HG03103 (cell line): ENCODE measurements at regions not wholly inside any gene's neighbourhood (a gene's known extent, or its start where the extent isn't known, plus 50 kb on each side); places are given as distances from the start of the nearest gene placed in this dataset.
"Not testable (repeated sequence)": the region's sequence is repeated elsewhere in the genome, so short reads cannot be mapped to it uniquely, and the experiment has no call there.

Experiments
- ATAC-seq: cut with Tn5 transposase; IDR thresholded peaks from one replicate; pipeline ENCODE4 v1.9.1; 2021; ENCODE audit warnings: low read depth; ENCODE audit not compliant: unreplicated experiment

DNA sequence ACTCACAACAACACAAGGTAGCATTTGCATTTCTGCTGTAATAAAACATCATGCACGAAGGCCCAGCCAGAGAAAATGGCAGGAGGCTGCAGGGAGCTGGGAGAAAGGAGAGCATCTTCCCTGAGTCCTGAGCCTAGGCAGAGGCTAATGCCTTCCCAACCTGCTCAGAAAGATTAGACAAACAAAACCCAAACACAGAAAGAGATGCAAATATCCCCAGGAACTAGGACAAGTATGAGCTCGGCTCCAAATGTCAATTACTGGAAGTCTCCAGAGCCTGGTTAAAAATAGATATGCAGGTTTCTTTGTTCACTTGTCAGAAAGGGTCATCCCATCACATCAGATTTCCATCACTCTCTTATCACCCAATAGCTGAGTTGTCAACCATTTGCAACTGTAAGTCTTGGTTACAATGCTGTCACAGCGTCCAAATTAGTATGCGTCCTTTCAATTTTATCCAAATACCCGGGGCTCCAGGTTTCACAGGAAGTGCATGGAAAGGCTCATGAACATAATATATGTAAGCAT is 316.5 kb upstream of the CELF2 start:
- no peak for ATAC-seq

DNA sequence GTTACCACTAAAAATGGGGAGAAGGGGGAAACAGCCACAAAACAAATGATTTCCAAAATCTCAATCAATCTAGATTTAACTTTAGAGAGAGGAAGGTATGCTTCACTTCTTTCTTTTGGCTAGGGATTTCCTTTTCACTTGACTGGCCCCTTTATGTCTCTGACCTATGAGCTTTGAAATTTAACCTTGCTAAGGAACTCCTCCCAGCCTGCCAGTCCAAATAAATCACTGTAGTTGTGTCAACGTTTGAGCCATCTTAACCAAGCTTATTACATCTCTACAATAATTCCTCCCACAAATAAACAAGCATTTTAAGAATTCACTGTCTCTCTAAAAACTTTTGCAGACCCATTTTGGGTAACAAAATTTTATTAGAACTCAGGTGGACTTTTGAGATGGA is 315.5 kb upstream of the CELF2 start:
- no peak for ATAC-seq

DNA sequence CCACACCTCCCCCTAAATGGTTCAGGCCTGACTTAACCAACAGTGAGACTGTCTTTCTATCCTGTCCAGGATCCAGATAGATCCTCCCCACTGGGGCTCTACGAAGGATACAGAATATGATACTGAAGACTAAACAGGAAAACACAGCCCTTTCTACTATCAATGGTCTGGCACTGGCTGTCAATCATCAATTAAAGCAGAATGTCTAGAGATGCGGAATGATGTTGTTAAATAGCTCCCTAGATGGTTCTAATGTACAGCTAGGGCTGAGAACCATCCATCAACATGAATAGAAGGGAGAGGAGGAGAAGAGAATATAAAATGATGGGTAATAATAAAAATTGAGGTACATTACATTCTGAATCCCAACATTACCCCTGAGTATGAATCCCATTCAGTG is 314.3 kb upstream of the CELF2 start:
- ATAC-seq: no peak

DNA sequence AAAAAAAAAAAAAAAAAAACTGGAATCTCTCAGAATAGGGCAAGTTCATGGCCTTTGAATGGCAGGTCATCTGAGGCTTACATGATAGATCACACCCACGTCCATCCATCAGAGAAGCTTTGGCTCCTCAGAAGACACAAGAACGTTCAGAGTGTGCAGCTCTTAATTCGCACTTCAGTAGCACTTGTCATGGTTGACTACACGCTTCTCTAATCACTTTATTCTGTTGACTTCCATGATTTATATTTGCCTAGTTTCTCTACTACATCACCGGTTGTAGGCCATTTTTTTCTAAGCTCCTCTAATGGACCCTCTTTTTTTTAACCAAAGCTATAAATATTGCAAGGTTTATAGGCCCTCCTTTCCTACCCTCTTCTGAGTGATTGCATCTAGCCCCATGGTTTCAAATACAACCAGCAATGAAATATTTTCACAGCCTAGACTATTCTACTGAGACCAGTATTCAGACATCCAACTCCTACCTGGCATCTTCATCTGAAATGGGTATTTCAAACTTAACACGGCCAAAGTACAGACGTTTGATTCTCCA is 305.4 kb upstream of the CELF2 start:
- ATAC-seq: no peak

DNA sequence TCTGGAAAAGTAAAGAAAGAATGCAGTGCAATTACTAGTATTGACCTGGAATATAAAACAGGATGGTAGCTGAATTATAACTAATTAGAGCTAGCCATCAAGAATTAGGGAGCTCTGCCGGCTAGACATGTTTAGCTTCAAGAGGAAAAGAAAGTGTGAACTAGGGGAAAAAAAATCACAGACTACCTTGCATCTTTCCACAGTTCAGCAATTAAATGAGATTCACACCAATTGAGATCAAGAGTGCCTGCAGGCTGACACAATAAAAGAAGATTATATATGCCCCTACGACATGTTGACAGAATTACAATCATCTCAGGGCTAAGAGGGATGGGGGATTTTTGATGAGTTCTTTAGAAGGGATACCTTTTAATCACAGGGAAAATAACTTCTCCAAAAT is 303.3 kb upstream of the CELF2 start:
- no peak for ATAC-seq

DNA sequence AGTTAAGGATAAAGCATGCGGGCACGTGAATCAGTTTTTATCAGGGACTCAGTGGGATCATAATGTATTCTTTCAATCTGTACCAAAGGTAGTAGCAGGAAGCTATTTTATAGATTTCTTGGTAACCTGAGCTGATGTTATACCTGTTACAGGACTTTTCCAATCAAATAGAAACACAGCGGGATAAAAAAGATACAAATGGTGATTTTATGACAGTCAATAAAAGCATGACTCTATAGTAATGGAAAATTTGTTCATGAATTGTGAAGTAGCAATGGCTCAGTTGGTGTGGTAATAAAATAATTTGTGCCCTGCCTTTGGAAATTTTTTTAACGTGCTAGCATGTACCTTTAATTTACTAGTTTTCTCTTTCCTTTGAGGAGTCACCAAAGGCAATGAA is 300.7 kb upstream of the CELF2 start:
- no peak for ATAC-seq

DNA sequence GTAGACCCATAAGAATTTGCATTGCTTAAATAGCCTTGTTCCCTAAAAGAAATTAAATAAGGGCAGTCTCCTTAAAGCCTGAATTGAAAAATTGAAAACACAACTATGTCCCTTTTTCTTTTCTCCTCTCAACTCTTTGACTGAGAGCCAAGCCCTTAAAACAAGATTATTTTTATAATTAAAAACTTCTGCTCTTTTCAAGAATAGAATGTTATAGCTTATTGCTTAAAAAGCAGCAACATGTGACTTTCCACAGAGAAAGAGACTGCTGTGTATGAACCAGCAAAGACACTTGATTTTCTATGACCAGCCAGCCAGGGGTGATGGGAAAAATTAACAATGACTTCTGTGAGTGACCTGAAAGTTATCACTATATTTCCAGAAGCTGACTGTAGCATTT is 295.2 kb upstream of the CELF2 start:
- no peak for ATAC-seq

DNA sequence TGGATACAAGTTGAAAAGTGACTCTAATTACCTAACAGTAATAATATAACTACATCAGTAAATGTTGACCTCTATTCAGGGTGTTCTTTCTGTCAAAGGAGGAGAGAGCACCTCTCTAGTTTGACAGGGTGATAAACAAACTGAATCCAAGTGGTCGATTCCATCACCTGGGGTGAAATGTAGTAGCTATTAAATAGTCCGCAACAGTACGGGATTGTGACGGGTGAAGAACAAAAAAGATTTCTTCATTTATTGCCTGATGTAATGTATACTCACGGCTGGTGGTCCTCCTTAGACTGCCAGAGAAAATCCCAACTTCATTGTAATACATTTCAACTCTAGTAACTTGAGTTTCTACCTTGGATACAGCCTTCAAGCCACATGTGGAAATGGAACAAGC is 292.5 kb upstream of the CELF2 start:
- ATAC-seq: no peak

DNA sequence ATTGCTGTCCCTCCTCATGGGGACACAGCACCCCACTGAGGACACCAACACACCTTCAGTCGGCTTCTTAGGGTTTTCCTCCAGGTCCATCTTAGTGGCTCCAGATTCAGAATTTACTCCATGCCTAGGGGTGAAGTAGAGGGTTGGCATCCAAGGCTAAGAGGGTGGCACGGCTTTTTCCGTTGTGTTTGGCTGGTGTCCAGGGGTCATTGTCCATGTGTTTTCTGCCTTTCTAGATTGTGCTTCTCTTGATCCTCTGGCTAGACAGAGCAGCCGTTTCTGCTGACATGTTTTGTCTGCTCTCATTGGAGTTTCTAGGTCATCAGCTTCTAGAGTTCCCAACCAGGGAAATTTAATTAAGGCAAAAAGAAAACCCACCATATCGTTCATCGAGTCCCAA is 291.6 kb upstream of the CELF2 start:
- ATAC-seq: no peak

DNA sequence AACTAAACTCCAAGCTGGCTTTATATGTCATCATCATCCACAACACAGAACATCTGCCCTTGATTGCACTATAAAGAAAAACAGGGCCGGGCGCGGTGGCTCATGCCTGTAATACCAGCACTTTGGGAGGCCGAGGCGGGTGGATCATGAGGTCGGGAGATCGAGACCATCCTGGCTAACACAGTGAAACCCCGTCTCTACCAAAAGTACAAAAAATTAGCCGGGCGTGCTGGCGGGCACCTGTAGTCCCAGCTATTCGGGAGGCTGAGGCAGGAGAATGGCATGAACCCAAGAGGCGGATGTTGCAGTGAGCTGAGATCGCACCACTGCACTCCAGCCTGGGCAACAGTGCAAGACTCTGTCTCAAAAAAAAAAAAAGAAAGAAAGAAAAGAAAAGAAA is 290.3 kb upstream of the CELF2 start:
- ATAC-seq: not testable (repeated sequence)

DNA sequence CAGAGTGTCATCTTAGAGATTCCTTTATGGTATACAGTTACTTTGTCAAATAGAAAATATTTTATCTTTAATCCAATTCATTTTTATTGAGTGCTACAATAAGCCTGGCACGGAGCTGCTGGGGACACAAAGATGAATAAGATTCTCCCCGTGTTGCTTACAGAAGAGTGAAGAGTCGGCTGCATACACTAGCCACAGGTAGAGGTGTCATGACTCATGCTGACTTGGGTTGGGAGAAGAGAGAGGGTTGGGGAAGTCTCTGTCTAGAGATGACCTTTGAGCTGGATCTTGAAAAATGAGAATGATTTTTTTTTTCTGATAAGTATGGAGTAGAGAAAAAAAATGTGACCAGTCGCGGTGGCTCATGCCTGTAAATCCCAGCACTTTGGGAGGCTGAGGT is 289.9 kb upstream of the CELF2 start:
- ATAC-seq: no peak

DNA sequence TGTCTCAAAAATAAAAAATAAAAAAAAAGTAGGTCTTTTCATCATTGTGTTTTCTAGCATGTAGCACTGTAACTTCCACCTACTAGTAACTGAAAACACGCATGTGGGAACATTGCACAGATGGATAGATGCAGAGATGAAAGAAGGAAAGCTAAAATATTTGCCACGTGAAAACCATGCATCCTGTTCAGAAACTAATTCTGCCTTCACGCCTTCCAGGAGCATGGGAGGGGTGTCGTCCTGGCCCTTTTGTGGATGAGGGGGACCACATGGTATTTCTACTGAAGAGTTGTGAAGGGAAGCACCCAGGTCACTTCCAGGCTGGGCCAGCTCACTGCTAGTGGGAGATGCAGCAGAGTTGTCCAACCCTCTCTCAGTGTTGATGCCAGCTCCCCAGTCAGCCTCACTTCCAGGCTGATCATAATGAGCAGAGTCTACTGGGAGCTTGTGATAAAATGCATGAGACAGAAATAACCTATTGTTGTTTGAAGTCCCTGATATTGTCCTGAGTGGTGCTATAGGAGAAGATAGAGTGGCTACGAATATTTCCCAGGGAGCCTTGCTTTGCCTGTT is 287.1 kb upstream of the CELF2 start:
- no peak for ATAC-seq

DNA sequence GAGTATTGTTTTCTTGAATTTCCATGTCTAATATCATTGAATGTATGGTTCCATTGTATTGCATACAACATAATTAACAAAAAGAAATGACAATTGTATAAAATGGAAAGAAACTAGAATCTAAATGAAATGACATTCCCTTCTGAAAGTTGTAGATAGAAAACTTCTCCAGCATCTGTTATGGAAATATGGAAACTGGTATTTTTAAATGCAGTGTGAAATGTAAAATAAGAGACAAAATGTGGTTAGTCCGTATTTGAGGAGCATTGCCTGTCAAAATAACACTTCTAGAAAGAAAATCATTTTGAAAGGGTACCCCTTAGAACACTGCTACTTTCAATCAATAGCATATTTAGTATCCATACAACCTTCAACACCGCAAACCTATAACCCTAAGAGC is 286.3 kb upstream of the CELF2 start:
- no peak for ATAC-seq

DNA sequence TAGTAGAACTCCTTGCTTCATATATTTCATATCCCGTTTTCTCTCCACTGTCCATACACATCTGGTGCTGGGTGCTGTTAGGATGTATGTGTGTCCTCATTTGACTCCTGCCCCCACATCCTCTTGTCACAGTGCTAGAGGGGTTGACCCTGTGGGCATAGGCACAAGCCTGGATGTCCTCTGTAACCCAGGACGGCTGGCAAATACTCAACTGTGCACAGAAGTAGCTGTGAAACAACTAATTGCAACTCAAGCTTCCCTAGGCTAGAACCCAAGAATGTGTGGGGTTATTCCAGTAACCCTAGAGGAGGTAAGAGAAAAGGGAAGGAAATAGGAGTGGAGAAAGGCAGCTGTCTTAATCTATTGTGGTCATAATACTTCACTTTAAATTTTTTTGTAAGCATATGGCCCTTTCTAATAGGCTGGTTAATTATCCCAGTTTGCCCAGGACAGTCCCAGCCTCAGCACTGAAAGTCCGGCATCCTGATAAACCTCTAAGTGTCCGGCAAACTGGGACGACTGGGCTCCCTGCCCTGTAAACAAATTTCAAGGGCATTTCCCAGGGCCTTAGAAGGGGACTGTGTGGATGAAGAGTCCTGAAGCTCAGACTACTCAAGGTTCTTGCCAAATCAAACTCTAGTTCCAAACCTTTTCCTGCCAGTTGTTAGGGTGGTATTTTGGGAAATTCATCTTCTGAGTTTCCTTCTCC is 283.2 kb upstream of the CELF2 start:
- ATAC-seq: no peak

DNA sequence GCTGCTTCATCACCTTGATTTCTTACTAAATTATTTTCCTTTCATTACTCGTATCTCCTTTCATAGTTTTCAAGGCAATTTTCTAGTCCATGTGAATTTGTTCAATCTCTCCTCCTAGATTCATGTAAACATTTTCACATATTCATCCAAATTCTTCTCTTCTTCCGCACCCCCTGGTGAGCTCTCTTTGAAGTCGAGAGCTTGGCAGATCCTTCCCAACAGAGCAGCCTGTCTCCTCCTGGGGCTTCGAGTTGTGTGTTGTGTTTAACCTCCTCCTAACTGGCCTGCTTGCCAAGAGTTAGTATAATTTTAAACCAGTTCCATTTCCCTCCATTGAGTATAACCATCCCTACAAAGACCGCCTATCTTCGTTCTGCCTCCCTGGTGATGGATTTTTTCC is 272.4 kb upstream of the CELF2 start:
- no peak for ATAC-seq

DNA sequence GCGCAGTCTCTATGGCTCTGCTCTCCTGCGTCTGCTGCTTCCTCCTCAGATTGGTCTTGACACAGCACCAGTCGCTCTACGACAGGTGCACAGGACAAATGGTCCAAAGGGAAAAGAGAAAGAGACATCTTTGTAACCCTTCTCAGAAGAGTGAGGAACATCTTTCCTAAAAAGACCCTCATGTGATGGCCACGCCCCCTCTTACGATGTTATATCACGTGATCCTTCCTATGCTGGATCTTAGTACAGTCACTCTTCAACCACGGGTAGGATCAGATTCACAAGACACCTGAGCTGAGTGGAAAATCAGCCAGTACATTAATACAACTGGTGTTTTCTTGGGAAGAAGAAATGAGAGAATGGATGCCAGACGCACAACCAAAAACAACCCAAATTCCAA is 262.2 kb upstream of the CELF2 start:
- no peak for ATAC-seq

DNA sequence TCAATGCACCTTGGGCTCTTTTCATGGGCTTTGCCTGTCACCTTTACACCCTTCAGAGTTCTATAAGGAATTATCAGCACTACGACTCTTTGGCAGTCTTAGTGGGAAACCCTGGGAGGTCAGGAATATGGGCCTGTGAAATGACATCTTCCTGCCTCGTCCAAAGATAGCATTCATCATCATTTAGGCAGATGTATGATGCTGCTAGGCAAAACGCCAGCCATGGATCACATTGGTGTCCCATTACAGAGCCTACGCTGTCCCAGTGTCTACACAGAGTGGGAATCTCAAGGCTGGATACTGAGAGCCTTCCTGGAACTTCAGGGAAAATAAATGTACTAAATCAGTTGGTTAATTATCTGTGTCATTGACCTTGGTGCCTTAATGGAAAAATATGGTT is 259.4 kb upstream of the CELF2 start:
- ATAC-seq: no peak

DNA sequence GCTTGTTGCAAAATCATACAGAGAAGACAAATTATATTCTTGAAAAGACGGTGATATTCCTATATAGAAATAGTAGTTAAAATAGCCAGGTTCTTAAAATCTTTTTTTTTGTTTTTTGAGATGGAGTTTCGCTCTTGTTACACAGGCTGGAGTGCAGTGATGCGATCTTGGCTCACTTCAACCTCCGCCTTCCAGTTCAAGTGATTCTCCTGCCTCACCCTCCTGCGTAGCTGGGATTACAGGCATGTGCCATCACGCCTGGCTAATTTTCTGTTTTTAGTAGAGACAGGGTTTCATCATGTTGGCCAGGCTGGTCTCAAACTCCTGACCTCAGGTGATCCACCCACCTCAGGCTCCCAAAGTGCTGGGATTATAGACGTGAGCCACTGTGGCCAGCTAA is 257.9 kb upstream of the CELF2 start:
- ATAC-seq: not testable (repeated sequence)

DNA sequence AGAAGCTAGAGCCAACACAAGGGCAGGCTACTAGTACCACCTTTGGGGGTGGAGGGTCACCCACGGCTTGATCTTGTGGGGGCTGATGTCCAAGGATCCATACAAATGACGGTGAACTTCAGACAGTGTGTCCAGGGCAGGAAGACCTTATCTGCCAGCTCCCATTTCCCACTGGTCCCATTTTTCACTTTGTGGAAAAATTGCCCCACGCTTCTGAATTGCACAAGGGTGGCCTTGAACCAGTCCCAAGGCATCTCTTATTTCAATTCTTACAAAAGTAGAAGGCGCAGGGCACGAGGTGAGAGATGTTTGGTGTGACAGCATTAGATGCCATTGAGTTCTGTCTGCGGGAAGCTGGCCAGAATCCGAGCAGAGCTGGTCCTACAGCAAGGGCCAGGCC is 252.7 kb upstream of the CELF2 start:
- no peak for ATAC-seq

DNA sequence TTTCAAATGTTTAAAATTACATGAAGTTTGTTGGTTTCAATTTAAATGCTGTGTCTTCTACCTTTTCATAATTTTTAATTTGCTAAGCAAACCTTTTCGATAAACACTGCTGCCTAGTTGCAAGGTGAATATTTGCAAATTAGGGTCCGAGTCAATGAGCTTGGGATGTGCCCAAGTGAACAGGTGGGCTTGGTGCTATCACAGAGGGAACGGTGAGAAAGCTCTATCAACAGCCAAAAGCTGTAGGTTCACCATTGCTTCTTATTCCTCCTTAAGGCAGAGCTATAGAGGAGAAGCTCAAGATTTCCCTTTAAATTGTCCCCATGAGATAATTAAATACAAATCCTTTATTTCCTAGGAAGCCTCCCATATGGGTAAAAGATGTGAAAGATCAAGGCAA is 245.3 kb upstream of the CELF2 start:
- no peak for ATAC-seq

DNA sequence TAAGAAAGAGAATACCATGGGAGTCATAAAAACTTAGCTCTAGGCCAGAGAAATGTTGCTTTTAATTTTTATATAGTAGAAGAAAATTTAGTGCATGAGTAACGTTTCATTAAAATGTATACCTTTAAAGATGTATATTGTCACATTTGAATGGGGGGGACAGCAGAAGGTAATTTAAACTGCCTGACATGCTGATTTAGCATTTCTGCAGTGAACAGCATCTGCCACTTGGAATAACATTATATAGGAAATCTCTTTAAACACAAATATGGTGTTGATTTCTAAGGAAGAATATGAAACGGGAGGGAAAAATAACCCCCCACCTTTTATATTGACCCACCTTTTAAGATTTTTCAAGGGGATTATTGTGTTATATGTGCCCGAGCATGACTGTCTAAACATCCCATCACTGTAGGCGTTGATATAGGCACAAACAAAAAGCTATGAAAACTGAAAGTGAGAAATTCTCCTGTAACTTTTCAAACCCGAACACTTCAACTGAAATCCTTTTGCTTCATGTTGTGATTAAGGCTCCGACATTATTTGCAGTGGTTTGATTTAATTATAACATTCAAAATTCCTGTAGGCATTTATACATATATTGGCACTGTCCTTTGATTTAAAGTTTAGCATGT is 244.7 kb upstream of the CELF2 start:
- no peak for ATAC-seq

DNA sequence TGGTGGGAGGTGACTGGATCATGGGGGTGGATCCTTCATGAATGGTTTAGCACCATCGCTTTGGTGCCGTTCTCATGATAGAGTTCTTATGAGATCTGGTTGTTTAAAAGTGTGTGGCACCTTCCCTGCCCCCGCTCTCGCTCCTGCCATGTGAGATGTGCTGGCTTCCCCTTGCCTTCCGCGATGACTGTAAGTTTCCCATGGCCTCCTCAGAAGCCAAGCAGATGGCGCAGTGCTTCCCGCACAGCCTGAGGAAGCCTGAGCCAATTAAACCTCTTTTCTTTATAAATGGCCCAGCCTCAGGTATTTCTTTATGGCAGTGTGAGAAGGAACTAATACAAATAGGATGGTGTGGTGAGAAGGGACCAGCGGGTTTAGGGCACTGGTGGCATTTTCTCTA is 243.3 kb upstream of the CELF2 start:
- ATAC-seq: no peak
